Brain microvascular endothelial cell (primary cell): ENCODE measurements at regions not wholly inside any gene's neighbourhood (a gene's known extent, or its start where the extent isn't known, plus 50 kb on each side); places are given as distances from the start of the nearest gene placed in this dataset.

Source experiments
- DNase-seq: peaks from one replicate; pipeline ENCODE4 v3.0.0-alpha.2; 2020
- H3K27ac ChIP-seq: fragments of 250-450 bp; sonication (Bioruptor Pico); 2 replicates; pipeline ENCODE4 v1.5.1; 2020; ENCODE audit warnings: mild to moderate bottlenecking, moderate library complexity
- H3K27me3 ChIP-seq: fragments of 250-450 bp; sonication (Bioruptor Pico); replicated peaks from 2 replicates; pipeline ENCODE4 v1.5.1; 2020; ENCODE audit warnings: mild to moderate bottlenecking
- H3K36me3 ChIP-seq: fragments of 250-450 bp; sonication (Bioruptor Pico); replicated peaks from 2 replicates; pipeline ENCODE4 v1.5.1; 2020; ENCODE audit warnings: mild to moderate bottlenecking
- H3K4me3 ChIP-seq: 2 replicates; pipeline ENCODE4 v1.5.1; 2011; ENCODE audit warnings: low read depth, mild to moderate bottlenecking, control low read depth, low read length, moderate library complexity
- CTCF ChIP-seq: IDR thresholded peaks from 2 replicates; pipeline ENCODE4 v1.5.1; 2011; ENCODE audit warnings: low read depth, mild to moderate bottlenecking, moderate library complexity, low read length, control low read depth, inconsistent platforms; ENCODE audit errors: missing control alignments
- in situ Hi-C: cut with HindIII; loops from 2 replicates; pipeline ENCODE4 v1.10.0; 2017; ENCODE audit warnings: low sequenced_read_pairs, low pct_ligation_motif_present

GRCh38 chr9:1879501-1879900, 135.6 kb upstream of the SMARCA2 start:
- in situ Hi-C loops = no loop called here
- H3K27me3 ChIP-seq = no peaks in the 10 kb centered on the region
- no peaks in the 10 kb centered on the region for H3K36me3 ChIP-seq
- no peak for DNase-seq
- H3K4me3 ChIP-seq = no peak overlapping the region
- no peak for TF ChIP-seq CTCF
- no peak overlapping the region for H3K27ac ChIP-seq

DNA sequence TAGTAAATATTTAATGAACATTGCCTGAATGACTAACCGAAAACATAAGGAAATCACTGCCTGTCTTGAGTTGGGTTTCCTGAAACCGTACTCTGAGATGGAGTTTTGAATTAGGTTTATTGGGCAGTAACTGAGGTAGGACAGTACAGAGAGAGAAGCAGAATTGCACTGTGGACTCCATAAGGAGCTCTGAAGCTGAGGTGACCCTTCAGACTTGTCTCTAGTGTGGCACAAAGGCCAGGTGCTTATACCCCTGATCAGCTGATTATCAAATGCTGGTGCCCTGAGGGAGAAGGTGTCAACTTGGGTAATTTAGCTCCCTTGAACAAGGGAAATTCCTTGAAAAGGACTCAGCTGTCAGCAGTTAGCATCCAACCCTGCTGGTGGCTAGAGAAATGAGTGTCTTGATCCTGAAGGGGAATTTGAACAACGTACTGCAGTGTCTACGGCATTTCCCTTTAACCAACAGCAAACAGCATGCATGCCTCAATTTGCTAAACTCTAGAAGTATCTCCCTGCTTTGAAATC, 135.0 kb upstream of the SMARCA2 start:
- Histone ChIP-seq H3K27me3 (no peaks in the 10 kb centered on the region), H3K4me3 (no peak overlapping the region), H3K27ac (no peak overlapping the region), H3K36me3 (no peaks in the 10 kb centered on the region)
- TF ChIP-seq CTCF = no peak
- in situ Hi-C loops = no loop called here
- DNase-seq = no peak

- H3K36me3 ChIP-seq = no peaks in the 10 kb centered on the region
- H3K27me3 ChIP-seq = no peaks in the 10 kb centered on the region
- no peak overlapping the region for H3K4me3 ChIP-seq
- DNase-seq = no peak
- TF ChIP-seq CTCF = no peak
- no peak overlapping the region for H3K27ac ChIP-seq
- in situ Hi-C loops = no loop called here
These were observed 133.3 kb upstream of the SMARCA2 start for GRCh38 chr9:1881708-1882295.

DNA sequence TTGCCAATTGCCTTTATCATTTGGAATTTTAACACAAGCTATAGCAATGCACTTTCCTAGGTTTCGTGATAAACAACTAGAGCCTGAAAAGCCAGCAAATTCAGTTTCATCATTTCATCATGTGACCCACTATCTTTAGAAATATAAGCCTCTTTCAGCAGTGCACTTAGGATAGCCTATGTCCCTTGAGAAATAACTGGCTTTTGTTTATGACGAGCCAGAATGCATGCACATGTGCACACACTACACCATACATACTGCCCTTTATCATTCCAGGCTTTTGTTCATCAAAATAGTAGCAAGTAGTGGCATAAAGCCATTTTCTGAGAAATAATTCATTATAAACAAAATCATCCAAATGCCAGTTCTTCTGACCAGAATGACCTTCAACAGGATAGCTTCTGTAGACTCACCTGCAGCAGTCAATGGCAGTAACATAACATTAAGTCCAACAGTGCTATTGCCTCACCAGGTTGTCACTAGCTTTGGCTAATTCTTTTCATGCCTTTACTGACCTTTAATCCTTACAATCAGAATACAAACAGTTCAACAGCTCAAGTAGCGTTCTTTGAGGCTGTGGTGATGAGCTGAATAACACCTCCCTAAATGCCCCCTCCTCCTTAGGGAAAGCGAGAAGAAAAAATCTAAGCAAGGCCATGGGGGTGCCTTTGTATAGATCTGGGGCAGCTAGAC, 132.3 kb upstream of the SMARCA2 start:
- Histone ChIP-seq H3K27ac (no peak overlapping the region), H3K36me3 (no peaks in the 10 kb centered on the region), H3K4me3 (no peak overlapping the region), H3K27me3 (no peaks in the 10 kb centered on the region)
- in situ Hi-C loops = no loop called here
- no peak for TF ChIP-seq CTCF
- no peak for DNase-seq

GRCh38 chr9:1890201-1890600, 124.9 kb upstream of the SMARCA2 start:
- in situ Hi-C loops = no loop called here

More at GRCh38 chr9:1890201-1890600, 124.9 kb upstream of the SMARCA2 start:
- DNase-seq = no peak
- Histone ChIP-seq H3K27ac (no peak overlapping the region), H3K36me3 (no peaks in the 10 kb centered on the region), H3K27me3 (no peaks in the 10 kb centered on the region), H3K4me3 (no peak overlapping the region)
- TF ChIP-seq CTCF = no peak
